ENCODE measurements at regions not wholly inside any gene's neighbourhood (a gene's known extent, or its start where the extent isn't known, plus 50 kb on each side); places are given as distances from the start of the nearest gene placed in this dataset.

DNA sequence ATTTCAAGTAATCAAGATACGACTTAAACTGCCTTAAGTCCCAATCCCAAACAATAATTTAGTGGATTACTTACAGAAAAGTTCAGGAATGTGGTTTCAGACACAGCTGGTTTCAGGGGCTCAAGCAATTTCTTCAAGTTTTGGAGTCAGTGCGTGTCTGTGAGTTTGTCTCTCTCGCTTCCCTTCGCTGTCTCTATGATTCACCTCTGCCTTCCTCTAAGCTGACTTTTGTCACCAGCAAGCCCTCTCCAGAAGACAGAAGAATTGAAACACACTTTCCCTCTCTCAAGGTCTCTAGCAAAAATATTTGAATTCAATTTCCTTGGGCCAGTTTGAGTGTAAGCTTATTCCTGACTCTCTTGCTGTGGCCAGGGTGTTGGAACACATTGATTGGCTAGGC is 392.4 kb downstream of the EDEM1 start:
- TF ChIP-seq GATA2 (IDR thresholded peaks at IDR 0.05; ENCODE audit: insufficient read depth, insufficient read length, low read depth, low read length) (no peak), POLR2AphosphoS5 (IDR thresholded peaks at IDR 0.05; ENCODE audit: insufficient read depth, low read depth, low read length) (no peak), MYC (IDR thresholded peaks at IDR 0.05; ENCODE audit: low read depth, low read length) (no peak), FOS (IDR thresholded peaks at IDR 0.05; ENCODE audit: borderline replicate concordance, insufficient read depth, low read length) (no peak), EZH2 (IDR thresholded peaks at IDR 0.05; ENCODE audit: borderline replicate concordance, low read depth, low read length, severe bottlenecking) (no peak), JUN (IDR thresholded peaks at IDR 0.05; ENCODE audit: borderline replicate concordance, insufficient read depth, insufficient read length, low read depth) (no peak), POLR2A (IDR thresholded peaks at IDR 0.05; ENCODE audit: low read depth, low read length) (no peak)
- TF ChIP-seq, protein P1, sequence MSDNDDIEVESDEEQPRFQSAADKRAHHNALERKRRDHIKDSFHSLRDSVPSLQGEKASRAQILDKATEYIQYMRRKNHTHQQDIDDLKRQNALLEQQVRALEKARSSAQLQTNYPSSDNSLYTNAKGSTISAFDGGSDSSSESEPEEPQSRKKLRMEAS (IDR thresholded peaks at IDR 0.05; ENCODE audit: insufficient read depth, insufficient read length), result no peak
- TF ChIP-seq, protein P2, sequence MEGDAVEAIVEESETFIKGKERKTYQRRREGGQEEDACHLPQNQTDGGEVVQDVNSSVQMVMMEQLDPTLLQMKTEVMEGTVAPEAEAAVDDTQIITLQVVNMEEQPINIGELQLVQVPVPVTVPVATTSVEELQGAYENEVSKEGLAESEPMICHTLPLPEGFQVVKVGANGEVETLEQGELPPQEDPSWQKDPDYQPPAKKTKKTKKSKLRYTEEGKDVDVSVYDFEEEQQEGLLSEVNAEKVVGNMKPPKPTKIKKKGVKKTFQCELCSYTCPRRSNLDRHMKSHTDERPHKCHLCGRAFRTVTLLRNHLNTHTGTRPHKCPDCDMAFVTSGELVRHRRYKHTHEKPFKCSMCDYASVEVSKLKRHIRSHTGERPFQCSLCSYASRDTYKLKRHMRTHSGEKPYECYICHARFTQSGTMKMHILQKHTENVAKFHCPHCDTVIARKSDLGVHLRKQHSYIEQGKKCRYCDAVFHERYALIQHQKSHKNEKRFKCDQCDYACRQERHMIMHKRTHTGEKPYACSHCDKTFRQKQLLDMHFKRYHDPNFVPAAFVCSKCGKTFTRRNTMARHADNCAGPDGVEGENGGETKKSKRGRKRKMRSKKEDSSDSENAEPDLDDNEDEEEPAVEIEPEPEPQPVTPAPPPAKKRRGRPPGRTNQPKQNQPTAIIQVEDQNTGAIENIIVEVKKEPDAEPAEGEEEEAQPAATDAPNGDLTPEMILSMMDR (IDR thresholded peaks at IDR 0.05; ENCODE audit: extremely low read depth in 1 of 2, insufficient read depth in 1 of 2, low read depth in 1 of 2, low read length in 2 of 2), result no peak
- intact Hi-C loops (cut with micrococcal nuclease) (no loop called here), dilution Hi-C loops (cut with MboI; ENCODE audit: extremely low pct_ligation_motif_present, low sequenced_read_pairs) (no loop called here)
- ChIA-PET POLR2A (no interaction called here), CTCF (no interaction called here)
- H3K9ac ChIP-seq (replicated peaks; ENCODE audit: extremely low read depth, insufficient read depth, low read length), result no peak overlapping the region
- H3K4me2 ChIP-seq (ENCODE audit: insufficient read depth, low read length), result no peak overlapping the region
- H4K20me1 ChIP-seq (replicated peaks; ENCODE audit: control insufficient read depth, extremely low read depth, insufficient read depth, low read length), result no peaks in the 10 kb centered on the region
- DNase-seq (ENCODE audit: low read depth, low spot score) (no peak), FAIRE-seq (no peak)
- peaks cover 7% of the 10 kb centered on the region for H3K9me3 ChIP-seq (replicated peaks; ENCODE audit: control insufficient read depth, insufficient read depth, low read length)
- no peak overlapping the region for H2AFZ ChIP-seq (ENCODE audit: low read depth, low read length)
- H3K36me3 ChIP-seq (ENCODE audit: control insufficient read depth in 2 of 2, extremely low read depth in 1 of 2, insufficient read depth in 2 of 2, low read length in 2 of 2), result no peaks in the 10 kb centered on the region
- no peaks in the 10 kb centered on the region for H3K4me1 ChIP-seq (ENCODE audit: control insufficient read depth, extremely low read depth, insufficient read depth, low read length)
- no peak overlapping the region for H3K27ac ChIP-seq (ENCODE audit: insufficient read depth, low read depth, low read length)
- no TSS peak for BruUV-seq (replicated peaks)
- H3K79me2 ChIP-seq (ENCODE audit: control insufficient read depth, insufficient read depth, low read length), result no peaks in the 10 kb centered on the region
- H3K27me3 ChIP-seq (ENCODE audit: control insufficient read depth in 2 of 2, insufficient read depth in 2 of 2, low read length in 2 of 2), result no peaks in the 10 kb centered on the region
- H3K4me3 ChIP-seq (replicated peaks in 1 of 3; ENCODE audit: insufficient read depth in 1 of 3, low read depth in 1 of 3, low read length in 3 of 3), result no peak overlapping the region
- no peaks in the 10 kb centered on the region for H3K9me1 ChIP-seq (replicated peaks; ENCODE audit: control insufficient read depth, extremely low read depth, insufficient read depth, low read length)

All from endothelial cell of umbilical vein (primary cell).